Suppressor macrophage treated with lipopolysaccharide for 1 hour (primary cell): ENCODE measurements at regions not wholly inside any gene's neighbourhood (a gene's known extent, or its start where the extent isn't known, plus 50 kb on each side); places are given as distances from the start of the nearest gene placed in this dataset.
"Not testable (repeated sequence)": the region's sequence is repeated elsewhere in the genome, so short reads cannot be mapped to it uniquely, and the experiment has no call there.

Experiments used
- DNase-seq, 3 donors: peaks; one replicate each; pipeline ENCODE4 v3.0.0-alpha.2; 2020 to 2022

- DNase-seq: no peak
Observed at GRCh38 chr14:28382444-28383190, 384.0 kb upstream of the FOXG1 start.

GRCh38 chr14:28398506-28398905, 368.1 kb upstream of the FOXG1 start:
- no peak for DNase-seq

- DNase-seq: not testable (repeated sequence)
Observed at GRCh38 chr14:28401705-28402104, 364.9 kb upstream of the FOXG1 start.

- no peak for DNase-seq
Observed at GRCh38 chr14:28406196-28406595, 360.4 kb upstream of the FOXG1 start.

- no peak for DNase-seq
Observed at GRCh38 chr14:28407031-28407825, 359.4 kb upstream of the FOXG1 start.

- DNase-seq: no peak
Observed at GRCh38 chr14:28407996-28408395, 358.6 kb upstream of the FOXG1 start.

- no peak for DNase-seq
Observed at GRCh38 chr14:28412077-28412476, 354.5 kb upstream of the FOXG1 start.

- DNase-seq: no peak
Observed at GRCh38 chr14:28426960-28427359, 339.6 kb upstream of the FOXG1 start.

- no peak for DNase-seq
Observed at GRCh38 chr14:28436821-28437220, 329.8 kb upstream of the FOXG1 start.

- no peak for DNase-seq
Observed at GRCh38 chr14:28461389-28461788, 305.2 kb upstream of the FOXG1 start.

- DNase-seq: no peak
Observed at GRCh38 chr14:28467611-28468010, 299.0 kb upstream of the FOXG1 start.

GRCh38 chr14:28468191-28469151, 298.1 kb upstream of the FOXG1 start:
- no peak for DNase-seq

- no peak for DNase-seq
Observed at GRCh38 chr14:28482251-28483040, 284.1 kb upstream of the FOXG1 start.

GRCh38 chr14:28483506-28483905, 283.1 kb upstream of the FOXG1 start:
- no peak for DNase-seq

GRCh38 chr14:28488684-28489083, 277.9 kb upstream of the FOXG1 start:
- DNase-seq: no peak

GRCh38 chr14:28493516-28493915, 273.1 kb upstream of the FOXG1 start:
- no peak for DNase-seq

- no peak for DNase-seq
Observed at GRCh38 chr14:28494196-28494595, 272.4 kb upstream of the FOXG1 start.

- DNase-seq: no peak
Observed at GRCh38 chr14:28496364-28496763, 270.2 kb upstream of the FOXG1 start.

- DNase-seq: no peak
Observed at GRCh38 chr14:28502517-28502916, 264.1 kb upstream of the FOXG1 start.

GRCh38 chr14:28515571-28515970, 251.0 kb upstream of the FOXG1 start:
- DNase-seq: no peak

- DNase-seq: no peak
Observed at GRCh38 chr14:28536889-28537288, 229.7 kb upstream of the FOXG1 start.

GRCh38 chr14:28542040-28542439, 224.5 kb upstream of the FOXG1 start:
- DNase-seq: no peak
